ENCODE measurements at regions not wholly inside any gene's neighbourhood (a gene's known extent, or its start where the extent isn't known, plus 50 kb on each side); places are given as distances from the start of the nearest gene placed in this dataset.
"Not testable (repeated sequence)": the region's sequence is repeated elsewhere in the genome, so short reads cannot be mapped to it uniquely, and the experiment has no call there.

DNA sequence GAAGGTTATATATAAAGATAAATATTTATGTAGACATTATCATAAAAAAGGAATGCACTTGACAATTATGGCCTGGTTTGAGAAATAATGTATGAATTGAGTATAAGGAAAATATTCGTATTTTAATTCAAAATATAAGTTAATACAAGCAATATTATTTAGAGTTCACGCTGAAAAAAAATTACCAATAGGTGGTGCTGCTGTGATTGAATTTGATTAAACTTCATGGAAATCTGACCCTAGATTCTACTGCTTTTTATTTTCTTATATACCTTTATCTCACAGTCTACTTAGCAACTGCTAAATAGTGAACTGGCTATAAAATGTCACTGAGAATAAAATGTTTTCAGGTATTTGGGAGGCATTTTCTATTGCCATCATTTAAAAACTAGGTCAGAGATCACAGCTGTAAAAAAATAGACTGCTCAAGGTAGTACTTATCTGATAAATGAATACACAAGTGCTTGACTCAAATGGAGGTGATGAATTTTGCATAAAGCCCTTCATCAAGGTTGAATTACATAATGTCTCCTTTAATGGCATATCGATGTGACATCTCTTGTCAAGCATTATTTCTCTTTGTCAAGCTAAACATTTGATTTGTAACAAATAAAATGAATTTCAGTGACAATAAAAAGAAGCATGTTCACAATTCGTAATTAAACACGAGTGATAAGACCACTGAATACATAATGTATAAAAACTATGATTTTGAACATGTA lies 1638.8 kb upstream of the PCDH7 start:
- Histone ChIP-seq H3K27ac (replicated peaks) (no peak overlapping the region), H3K36me3 (no peaks in the 10 kb centered on the region), H3K4me1 (no peaks in the 10 kb centered on the region), H3K4me3 (no peak overlapping the region), H3K27me3 (ENCODE audit: low read depth) (no peaks in the 10 kb centered on the region), H3K9me3 (replicated peaks) (no peaks in the 10 kb centered on the region)
- intact Hi-C loops (cut with micrococcal nuclease) = no loop called here
- TF ChIP-seq, protein P1, sequence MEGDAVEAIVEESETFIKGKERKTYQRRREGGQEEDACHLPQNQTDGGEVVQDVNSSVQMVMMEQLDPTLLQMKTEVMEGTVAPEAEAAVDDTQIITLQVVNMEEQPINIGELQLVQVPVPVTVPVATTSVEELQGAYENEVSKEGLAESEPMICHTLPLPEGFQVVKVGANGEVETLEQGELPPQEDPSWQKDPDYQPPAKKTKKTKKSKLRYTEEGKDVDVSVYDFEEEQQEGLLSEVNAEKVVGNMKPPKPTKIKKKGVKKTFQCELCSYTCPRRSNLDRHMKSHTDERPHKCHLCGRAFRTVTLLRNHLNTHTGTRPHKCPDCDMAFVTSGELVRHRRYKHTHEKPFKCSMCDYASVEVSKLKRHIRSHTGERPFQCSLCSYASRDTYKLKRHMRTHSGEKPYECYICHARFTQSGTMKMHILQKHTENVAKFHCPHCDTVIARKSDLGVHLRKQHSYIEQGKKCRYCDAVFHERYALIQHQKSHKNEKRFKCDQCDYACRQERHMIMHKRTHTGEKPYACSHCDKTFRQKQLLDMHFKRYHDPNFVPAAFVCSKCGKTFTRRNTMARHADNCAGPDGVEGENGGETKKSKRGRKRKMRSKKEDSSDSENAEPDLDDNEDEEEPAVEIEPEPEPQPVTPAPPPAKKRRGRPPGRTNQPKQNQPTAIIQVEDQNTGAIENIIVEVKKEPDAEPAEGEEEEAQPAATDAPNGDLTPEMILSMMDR (IDR thresholded peaks at IDR 0.05; ENCODE audit: borderline replicate concordance) = peak; percentile 22
- no peak for DNase-seq

DNA sequence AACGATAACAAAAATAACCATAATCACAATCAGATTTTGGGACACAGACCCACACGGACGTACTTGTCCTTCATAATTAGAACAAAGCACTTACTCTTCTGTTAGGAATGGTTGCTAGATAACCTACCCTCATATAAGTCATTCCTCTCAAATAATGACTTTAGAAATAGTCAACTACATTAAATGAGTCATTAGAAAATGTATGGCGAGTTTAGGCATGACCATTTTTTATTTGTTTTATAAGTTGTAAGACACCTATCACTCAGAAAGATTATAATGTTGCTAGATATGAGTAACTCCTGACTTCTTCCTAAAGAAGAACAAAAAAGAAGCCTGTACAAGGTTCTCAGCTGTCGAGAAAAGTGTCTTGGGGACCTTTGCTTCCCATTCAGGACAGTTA lies 1637.5 kb upstream of the PCDH7 start:
- intact Hi-C loops (cut with micrococcal nuclease) = no loop called here
- Histone ChIP-seq H3K36me3 (no peaks in the 10 kb centered on the region), H3K4me3 (no peak overlapping the region), H3K27me3 (ENCODE audit: low read depth) (no peaks in the 10 kb centered on the region), H3K9me3 (replicated peaks) (no peaks in the 10 kb centered on the region), H3K27ac (replicated peaks) (no peak overlapping the region), H3K4me1 (no peaks in the 10 kb centered on the region)
- TF ChIP-seq, protein P1 (IDR thresholded peaks at IDR 0.05; ENCODE audit: borderline replicate concordance) = no peak
- no peak for DNase-seq

DNA sequence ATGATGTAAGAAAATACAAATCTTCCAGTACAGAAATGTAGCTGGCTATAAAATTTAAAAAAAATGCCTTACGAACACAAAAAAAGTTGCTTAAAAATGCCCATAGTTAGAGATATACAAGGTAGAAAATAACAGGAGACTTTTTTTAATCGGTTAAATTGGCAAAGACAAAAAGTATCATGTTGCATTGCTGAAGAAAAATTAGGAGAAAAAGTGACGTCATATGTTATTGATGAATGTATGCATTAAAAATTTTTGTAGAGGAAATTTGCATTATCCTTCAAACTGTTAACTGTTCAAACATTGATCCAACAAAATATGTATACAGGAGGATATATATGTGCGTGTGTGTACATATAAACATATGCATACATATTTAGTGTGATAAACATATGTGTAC lies 1634.4 kb upstream of the PCDH7 start:
- Histone ChIP-seq H3K36me3 (no peaks in the 10 kb centered on the region), H3K9me3 (replicated peaks) (no peaks in the 10 kb centered on the region), H3K4me1 (no peaks in the 10 kb centered on the region), H3K27ac (replicated peaks) (no peak overlapping the region), H3K27me3 (ENCODE audit: low read depth) (no peaks in the 10 kb centered on the region), H3K4me3 (no peak overlapping the region)
- DNase-seq = no peak
- TF ChIP-seq, protein P1 (IDR thresholded peaks at IDR 0.05; ENCODE audit: borderline replicate concordance) = no peak
- intact Hi-C loops (cut with micrococcal nuclease) = no loop called here

DNA sequence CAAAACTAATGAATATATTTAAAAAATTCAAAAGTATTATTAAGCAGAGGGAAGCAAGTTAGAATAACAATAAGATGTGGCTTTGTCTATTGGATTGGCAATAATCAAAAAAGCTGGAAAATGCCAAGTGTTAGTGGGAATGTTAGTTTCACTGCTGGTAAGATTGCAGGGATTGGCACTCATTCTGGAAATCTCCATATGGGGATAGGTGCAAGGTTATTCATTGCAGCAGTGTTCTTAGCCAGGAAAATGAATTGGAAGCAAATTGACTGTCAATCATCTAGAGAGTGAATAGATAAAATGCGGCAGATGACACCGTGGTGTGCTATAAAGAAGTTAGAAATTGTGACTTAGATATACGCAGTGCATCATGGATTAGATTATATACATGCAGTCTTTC lies 1615.5 kb upstream of the PCDH7 start:
- TF ChIP-seq, protein P1 (IDR thresholded peaks at IDR 0.05; ENCODE audit: borderline replicate concordance) = no peak
- Histone ChIP-seq H3K27ac (replicated peaks) (no peak overlapping the region), H3K27me3 (ENCODE audit: low read depth) (no peaks in the 10 kb centered on the region), H3K4me3 (no peak overlapping the region), H3K4me1 (no peaks in the 10 kb centered on the region), H3K9me3 (replicated peaks) (no peaks in the 10 kb centered on the region), H3K36me3 (no peaks in the 10 kb centered on the region)
- intact Hi-C loops (cut with micrococcal nuclease) = no loop called here
- no peak for DNase-seq

DNA sequence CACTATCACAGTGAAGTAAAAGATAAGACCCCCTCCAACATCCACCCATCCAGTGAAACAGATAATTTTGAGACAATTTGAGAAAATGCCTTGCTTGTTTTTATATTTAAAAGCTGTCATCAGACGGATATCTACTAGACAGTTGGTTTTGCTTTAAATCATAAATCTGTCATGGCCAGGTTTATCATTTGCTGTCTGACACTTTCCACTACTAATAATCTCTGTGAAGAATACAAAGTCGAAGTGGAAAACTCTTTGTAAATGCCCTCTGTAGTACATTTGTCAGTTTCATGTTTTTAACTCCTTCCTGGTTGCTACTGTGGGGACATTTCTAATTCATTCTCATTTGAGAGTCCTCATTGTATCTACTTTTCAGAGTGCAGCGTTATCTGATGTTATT lies 1606.2 kb upstream of the PCDH7 start:
- TF ChIP-seq, protein P1 (IDR thresholded peaks at IDR 0.05; ENCODE audit: borderline replicate concordance) = no peak
- Histone ChIP-seq H3K4me1 (no peaks in the 10 kb centered on the region), H3K4me3 (no peak overlapping the region), H3K27me3 (ENCODE audit: low read depth) (no peaks in the 10 kb centered on the region), H3K36me3 (no peaks in the 10 kb centered on the region), H3K9me3 (replicated peaks) (no peaks in the 10 kb centered on the region), H3K27ac (replicated peaks) (no peak overlapping the region)
- intact Hi-C loops (cut with micrococcal nuclease) = no loop called here
- no peak for DNase-seq

DNA sequence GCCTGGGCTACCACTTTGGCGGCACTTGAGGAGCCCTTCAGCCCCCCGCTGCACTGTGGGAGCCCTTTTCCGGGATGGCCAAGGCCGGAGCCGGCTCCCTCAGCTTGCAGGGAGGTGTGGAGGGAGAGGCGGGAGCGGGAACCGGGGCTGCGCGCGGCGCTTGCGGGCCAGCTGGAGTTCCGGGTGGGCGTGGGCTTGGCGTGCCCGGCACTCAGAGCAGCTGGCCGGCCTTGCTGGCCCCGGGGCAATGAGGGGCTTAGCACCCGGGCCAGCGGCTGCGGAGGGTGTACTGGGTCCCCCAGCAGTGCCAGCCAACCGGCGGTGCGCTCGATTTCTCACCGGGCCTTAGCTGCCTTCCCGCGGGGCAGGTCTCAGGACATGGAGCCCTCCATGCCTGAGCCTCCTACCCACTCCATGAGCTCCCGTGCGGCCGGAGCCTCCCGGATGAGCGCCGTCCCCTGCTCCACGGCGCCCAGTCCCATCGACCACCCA lies 1602.9 kb upstream of the PCDH7 start:
- H3K4me3 ChIP-seq; H3K4me1 ChIP-seq; intact Hi-C loops (cut with micrococcal nuclease); H3K27me3 ChIP-seq (ENCODE audit: low read depth); H3K27ac ChIP-seq (replicated peaks); H3K36me3 ChIP-seq; DNase-seq; H3K9me3 ChIP-seq (replicated peaks): not testable (repeated sequence)
